ENCODE measurements at regions not wholly inside any gene's neighbourhood (a gene's known extent, or its start where the extent isn't known, plus 50 kb on each side); places are given as distances from the start of the nearest gene placed in this dataset.

DNA sequence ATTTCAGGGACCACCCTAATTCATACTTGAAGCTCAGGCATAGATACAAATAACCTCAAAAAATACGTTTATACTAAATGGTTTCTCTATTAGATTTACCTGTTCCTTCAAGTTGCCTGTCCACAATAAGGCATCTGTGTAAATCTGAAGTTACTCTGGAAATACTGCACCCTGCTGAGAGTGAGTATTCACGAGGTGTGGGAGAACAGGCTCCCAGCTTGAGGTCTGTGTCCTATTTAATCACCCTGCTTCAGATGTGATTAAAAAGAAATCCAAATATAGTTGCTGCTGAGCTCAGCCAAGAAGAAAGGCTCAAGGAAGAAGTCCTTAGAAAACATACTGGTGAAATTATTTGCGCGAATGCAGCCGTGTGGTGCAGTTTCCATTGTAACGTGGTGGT is 136.8 kb downstream of the KLF6 start:
- Histone ChIP-seq H2AFZ (ENCODE audit: low read length) (no peak overlapping the region), H3K27me3 (ENCODE audit: insufficient read depth, low read length) (no peaks in the 10 kb centered on the region), H3K9ac (ENCODE audit: low read length) (no peak overlapping the region), H3F3A (ENCODE audit: insufficient read depth, low read length) (no peaks in the 10 kb centered on the region), H3K27ac (ENCODE audit: low read depth, low read length, poor library complexity, severe bottlenecking) (no peak overlapping the region), H3K79me2 (ENCODE audit: insufficient read depth, low read length) (no peaks in the 10 kb centered on the region), H3K4me3 (ENCODE audit: low read depth, low read length, poor library complexity, severe bottlenecking) (no peak overlapping the region), H3K4me2 (ENCODE audit: low read length) (no peak overlapping the region), H3K9me2 (ENCODE audit: low read depth, low read length) (no peaks in the 10 kb centered on the region), H4K20me1 (ENCODE audit: insufficient read depth, low read length) (no peaks in the 10 kb centered on the region), H3K36me3 (ENCODE audit: insufficient read depth, low read length) (no peaks in the 10 kb centered on the region), H3K4me1 (ENCODE audit: insufficient read depth, low read length, severe bottlenecking) (no peaks in the 10 kb centered on the region), H3K9me3 (ENCODE audit: low read length) (no peaks in the 10 kb centered on the region)
- TF ChIP-seq, protein P1, sequence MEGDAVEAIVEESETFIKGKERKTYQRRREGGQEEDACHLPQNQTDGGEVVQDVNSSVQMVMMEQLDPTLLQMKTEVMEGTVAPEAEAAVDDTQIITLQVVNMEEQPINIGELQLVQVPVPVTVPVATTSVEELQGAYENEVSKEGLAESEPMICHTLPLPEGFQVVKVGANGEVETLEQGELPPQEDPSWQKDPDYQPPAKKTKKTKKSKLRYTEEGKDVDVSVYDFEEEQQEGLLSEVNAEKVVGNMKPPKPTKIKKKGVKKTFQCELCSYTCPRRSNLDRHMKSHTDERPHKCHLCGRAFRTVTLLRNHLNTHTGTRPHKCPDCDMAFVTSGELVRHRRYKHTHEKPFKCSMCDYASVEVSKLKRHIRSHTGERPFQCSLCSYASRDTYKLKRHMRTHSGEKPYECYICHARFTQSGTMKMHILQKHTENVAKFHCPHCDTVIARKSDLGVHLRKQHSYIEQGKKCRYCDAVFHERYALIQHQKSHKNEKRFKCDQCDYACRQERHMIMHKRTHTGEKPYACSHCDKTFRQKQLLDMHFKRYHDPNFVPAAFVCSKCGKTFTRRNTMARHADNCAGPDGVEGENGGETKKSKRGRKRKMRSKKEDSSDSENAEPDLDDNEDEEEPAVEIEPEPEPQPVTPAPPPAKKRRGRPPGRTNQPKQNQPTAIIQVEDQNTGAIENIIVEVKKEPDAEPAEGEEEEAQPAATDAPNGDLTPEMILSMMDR (IDR thresholded peaks at IDR 0.05; ENCODE audit: low read length) = no peak
- no peak for TF ChIP-seq EZH2 (IDR thresholded peaks at IDR 0.05; ENCODE audit: borderline replicate concordance, low read length)

DNA sequence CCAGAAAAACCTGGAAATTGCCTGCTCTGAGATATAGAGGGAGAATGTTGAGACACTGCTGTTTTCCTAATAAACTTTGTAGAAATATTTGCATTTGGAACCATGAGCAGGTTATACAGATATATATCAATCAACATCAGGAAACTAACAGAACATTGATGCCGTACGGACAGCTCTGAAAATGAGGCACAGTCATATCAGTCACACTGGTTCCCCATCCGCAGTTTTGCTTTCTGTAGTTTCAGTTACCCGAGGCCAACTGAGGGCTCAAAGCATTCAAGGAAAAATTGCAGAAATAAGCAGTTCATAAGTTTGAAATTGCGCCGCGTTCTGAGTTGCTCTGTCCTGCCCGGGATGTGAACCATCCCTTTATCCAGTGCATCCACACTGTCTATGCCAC is 137.9 kb downstream of the KLF6 start:
- no peaks in the 10 kb centered on the region for H3K4me1 ChIP-seq (ENCODE audit: insufficient read depth, low read length, severe bottlenecking)
- H3K4me3 ChIP-seq (ENCODE audit: low read depth, low read length, poor library complexity, severe bottlenecking) = no peak overlapping the region
- no peaks in the 10 kb centered on the region for H3K9me3 ChIP-seq (ENCODE audit: low read length)

DNA sequence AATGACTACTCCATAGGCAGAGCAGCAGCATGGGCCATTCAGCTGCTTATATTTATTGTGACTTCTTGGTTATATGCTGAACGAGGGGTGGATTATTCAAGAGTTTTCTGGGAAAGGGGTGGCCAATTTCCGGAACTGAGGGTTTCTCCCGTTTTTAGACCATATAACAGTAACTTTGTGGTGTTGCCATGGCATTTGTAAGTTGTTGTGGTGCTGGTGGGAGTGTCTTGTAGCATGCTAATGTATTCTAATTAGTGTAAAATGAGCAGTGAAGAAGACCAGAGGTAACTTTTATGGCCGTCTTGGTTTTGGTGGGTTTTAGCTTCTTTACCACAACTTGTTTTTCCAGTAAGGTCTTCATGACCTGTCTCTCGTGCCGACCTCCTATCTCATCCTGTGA is 139.6 kb downstream of the KLF6 start:
- Histone ChIP-seq H3K4me3 (ENCODE audit: low read depth, low read length, poor library complexity, severe bottlenecking) (no peak overlapping the region), H3K27me3 (ENCODE audit: insufficient read depth, low read length) (no peaks in the 10 kb centered on the region), H3K27ac (ENCODE audit: low read depth, low read length, poor library complexity, severe bottlenecking) (no peak overlapping the region), H3K9ac (ENCODE audit: low read length) (no peak overlapping the region), H3K36me3 (ENCODE audit: insufficient read depth, low read length) (no peaks in the 10 kb centered on the region), H3K79me2 (ENCODE audit: insufficient read depth, low read length) (no peaks in the 10 kb centered on the region), H3K4me1 (ENCODE audit: insufficient read depth, low read length, severe bottlenecking) (no peaks in the 10 kb centered on the region), H2AFZ (ENCODE audit: low read length) (no peak overlapping the region), H3K9me2 (ENCODE audit: low read depth, low read length) (no peaks in the 10 kb centered on the region), H3F3A (ENCODE audit: insufficient read depth, low read length) (no peaks in the 10 kb centered on the region), H3K9me3 (ENCODE audit: low read length) (no peaks in the 10 kb centered on the region), H3K4me2 (ENCODE audit: low read length) (no peak overlapping the region), H4K20me1 (ENCODE audit: insufficient read depth, low read length) (no peaks in the 10 kb centered on the region)
- TF ChIP-seq, protein P1 (IDR thresholded peaks at IDR 0.05; ENCODE audit: low read length) = no peak
- TF ChIP-seq EZH2 (IDR thresholded peaks at IDR 0.05; ENCODE audit: borderline replicate concordance, low read length) = no peak

More for the DNA sequence above, 137.9 kb downstream of the KLF6 start:
- Histone ChIP-seq H3K27ac (ENCODE audit: low read depth, low read length, poor library complexity, severe bottlenecking) (no peak overlapping the region), H3K79me2 (ENCODE audit: insufficient read depth, low read length) (no peaks in the 10 kb centered on the region), H3K9me2 (ENCODE audit: low read depth, low read length) (no peaks in the 10 kb centered on the region), H3K9ac (ENCODE audit: low read length) (no peak overlapping the region), H3K27me3 (ENCODE audit: insufficient read depth, low read length) (no peaks in the 10 kb centered on the region), H4K20me1 (ENCODE audit: insufficient read depth, low read length) (no peaks in the 10 kb centered on the region), H2AFZ (ENCODE audit: low read length) (no peak overlapping the region), H3K4me2 (ENCODE audit: low read length) (no peak overlapping the region), H3K36me3 (ENCODE audit: insufficient read depth, low read length) (no peaks in the 10 kb centered on the region), H3F3A (ENCODE audit: insufficient read depth, low read length) (no peaks in the 10 kb centered on the region)
- TF ChIP-seq, protein P1 (IDR thresholded peaks at IDR 0.05; ENCODE audit: low read length) = no peak
- no peak for TF ChIP-seq EZH2 (IDR thresholded peaks at IDR 0.05; ENCODE audit: borderline replicate concordance, low read length)
